ENCODE measurements at regions not wholly inside any gene's neighbourhood (a gene's known extent, or its start where the extent isn't known, plus 50 kb on each side); places are given as distances from the start of the nearest gene placed in this dataset.

DNA sequence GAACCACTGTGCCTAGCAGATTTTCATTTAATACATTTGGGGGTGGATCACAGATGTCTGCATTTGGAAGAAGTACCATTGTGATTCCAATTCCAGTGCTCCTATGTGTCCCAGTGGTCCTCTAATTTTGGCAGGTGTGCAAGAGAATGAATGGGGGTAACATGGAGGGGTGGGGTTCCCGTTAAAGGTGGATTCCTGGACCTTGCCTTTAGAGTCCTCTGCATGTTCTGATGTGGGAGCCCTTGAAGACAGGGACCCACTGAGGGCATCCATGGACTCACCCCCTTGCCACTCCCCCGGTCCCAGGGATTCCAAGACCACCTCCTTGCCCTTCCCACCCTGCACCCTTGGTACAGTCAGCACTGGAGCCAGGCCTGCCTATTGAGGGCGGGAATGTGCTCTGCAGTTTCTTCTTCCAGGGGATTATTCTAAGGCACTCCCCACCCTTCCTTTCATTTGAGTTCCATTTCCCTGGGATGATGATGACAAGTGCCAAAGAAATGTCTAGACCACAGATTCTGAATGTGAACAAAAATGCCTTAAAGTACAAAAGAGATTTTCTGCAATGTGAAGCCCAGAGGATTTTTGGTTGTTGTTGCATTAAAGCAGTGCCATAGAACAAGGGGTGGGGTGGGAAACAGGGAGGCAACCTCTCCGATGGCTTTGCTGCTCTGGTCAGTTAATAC, 119.4 kb upstream of the PTCH1 start:
- H3K4me3 ChIP-seq (ENCODE audit: low read depth, low read length), result no peak overlapping the region
- DNase-seq (ENCODE audit: low read depth, low spot score), result no peak
- no peak for TF ChIP-seq CTCF (IDR thresholded peaks at IDR 0.05; ENCODE audit: low read depth, low read length)
- in situ Hi-C loops (cut with HindIII; ENCODE audit: low sequenced_read_pairs), result no loop called here

DNA sequence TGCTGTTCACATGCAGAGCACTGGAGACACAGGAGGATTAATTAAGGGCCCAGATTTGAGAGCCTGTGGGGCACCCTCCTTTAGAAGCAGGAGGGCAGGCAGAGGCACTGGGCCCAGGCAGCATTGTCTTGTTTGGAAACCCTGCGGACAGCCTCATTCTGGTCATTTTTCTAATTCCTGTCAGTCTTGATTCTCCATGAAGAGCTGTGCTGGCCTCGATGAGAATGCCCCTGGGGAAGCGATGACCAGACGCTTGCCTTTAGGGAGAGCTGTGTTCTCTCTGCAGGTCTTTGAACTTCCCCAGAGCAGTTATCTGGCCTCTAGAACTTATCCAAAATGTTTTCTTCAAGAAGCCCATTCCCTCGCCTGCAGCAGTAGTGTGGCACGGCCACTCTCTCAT, 117.8 kb upstream of the PTCH1 start:
- TF ChIP-seq CTCF (IDR thresholded peaks at IDR 0.05; ENCODE audit: low read depth, low read length), result no peak
- DNase-seq (ENCODE audit: low read depth, low spot score), result no peak
- in situ Hi-C loops (cut with HindIII; ENCODE audit: low sequenced_read_pairs), result no loop called here
- H3K4me3 ChIP-seq (ENCODE audit: low read depth, low read length), result no peak overlapping the region

- TF ChIP-seq CTCF (IDR thresholded peaks at IDR 0.05; ENCODE audit: low read depth, low read length), result no peak
- in situ Hi-C loops (cut with HindIII; ENCODE audit: low sequenced_read_pairs), result no loop called here
- DNase-seq (ENCODE audit: low read depth, low spot score), result no peak
- H3K4me3 ChIP-seq (ENCODE audit: low read depth, low read length), result no peak overlapping the region
Measured at GRCh38 chr9:95634114-95634513, 117.3 kb upstream of the PTCH1 start.

- in situ Hi-C loops (cut with HindIII; ENCODE audit: low sequenced_read_pairs), result no loop called here
- DNase-seq (ENCODE audit: low read depth, low spot score), result no peak
- TF ChIP-seq CTCF (IDR thresholded peaks at IDR 0.05; ENCODE audit: low read depth, low read length), result no peak
- H3K4me3 ChIP-seq (ENCODE audit: low read depth, low read length), result no peak overlapping the region
Measured at GRCh38 chr9:95629585-95629984, 112.8 kb upstream of the PTCH1 start.

DNA sequence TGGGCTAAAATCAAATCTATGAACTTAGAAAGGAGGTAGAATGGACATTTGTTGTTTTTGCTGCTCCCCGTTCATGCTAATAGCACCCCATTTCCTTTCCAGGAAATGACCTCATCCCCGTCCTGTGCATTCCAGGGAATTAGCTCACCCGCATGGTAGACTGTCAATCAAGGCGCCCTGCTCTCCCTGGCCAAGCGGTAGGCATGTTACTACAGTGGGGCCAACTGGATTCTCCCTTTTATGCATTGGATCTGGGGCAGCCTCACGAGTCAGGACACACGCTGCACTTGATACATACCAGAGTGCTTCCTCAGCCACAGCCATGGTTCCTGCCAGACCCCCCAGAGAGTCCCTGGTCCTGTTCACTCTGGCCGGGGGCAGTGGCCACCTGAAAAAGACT, 111.0 kb upstream of the PTCH1 start:
- in situ Hi-C loops (cut with HindIII; ENCODE audit: low sequenced_read_pairs), result no loop called here
- no peak for DNase-seq (ENCODE audit: low read depth, low spot score)
- TF ChIP-seq CTCF (IDR thresholded peaks at IDR 0.05; ENCODE audit: low read depth, low read length), result no peak
- no peak overlapping the region for H3K4me3 ChIP-seq (ENCODE audit: low read depth, low read length)

DNA sequence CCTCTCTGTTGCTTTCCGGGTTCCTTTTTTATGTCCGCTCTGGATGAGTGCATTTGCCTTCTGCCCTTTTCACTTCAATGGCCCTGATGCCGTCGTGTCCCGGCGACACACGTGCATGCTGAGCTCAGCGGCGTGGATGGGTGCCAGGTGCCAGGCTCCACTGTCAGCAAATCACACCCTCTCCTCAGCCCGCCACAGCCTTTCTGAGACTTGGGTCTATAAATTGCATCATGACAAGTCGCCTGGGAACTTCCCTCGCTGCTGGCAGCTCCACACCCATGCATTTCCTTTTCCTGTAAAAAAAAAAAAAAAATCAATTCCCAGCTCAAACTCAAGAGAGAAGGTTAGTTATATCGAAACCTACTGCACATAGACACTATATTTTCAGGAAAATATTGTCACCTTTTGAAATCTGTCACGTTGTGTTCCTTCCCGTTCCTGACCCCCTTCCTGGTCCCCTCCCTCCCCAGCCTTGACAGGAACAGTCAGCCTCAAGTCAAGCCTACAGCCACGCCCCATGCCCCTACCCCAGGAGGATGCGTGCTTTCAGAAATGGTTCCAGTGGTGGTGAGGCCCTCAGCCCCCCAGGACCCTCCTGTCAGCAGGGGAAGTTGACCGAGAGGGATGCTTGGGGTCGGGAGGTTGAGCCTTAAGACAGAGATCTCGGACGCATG, 110.3 kb upstream of the PTCH1 start:
- in situ Hi-C loops (cut with HindIII; ENCODE audit: low sequenced_read_pairs), result no loop called here
- no peak for DNase-seq (ENCODE audit: low read depth, low spot score)
- no peak for TF ChIP-seq CTCF (IDR thresholded peaks at IDR 0.05; ENCODE audit: low read depth, low read length)

More for the DNA sequence above, 110.3 kb upstream of the PTCH1 start:
- H3K4me3 ChIP-seq (ENCODE audit: low read depth, low read length), result no peak overlapping the region

Measured in astrocyte of the spinal cord (primary cell).